Urothelium cell line (cell line): ENCODE measurements at regions not wholly inside any gene's neighbourhood (a gene's known extent, or its start where the extent isn't known, plus 50 kb on each side); places are given as distances from the start of the nearest gene placed in this dataset.

ENCODE experiments used
- DNase-seq: peaks from one replicate; pipeline ENCODE4 v3.0.0; 2011; ENCODE audit warnings: low spot score, mixed read lengths
- FAIRE-seq: peaks from 2 replicates; lab custom pipeline; 2011; peaks lifted over from hg19 to GRCh38; lab: Jason Lieb, UNC

DNA sequence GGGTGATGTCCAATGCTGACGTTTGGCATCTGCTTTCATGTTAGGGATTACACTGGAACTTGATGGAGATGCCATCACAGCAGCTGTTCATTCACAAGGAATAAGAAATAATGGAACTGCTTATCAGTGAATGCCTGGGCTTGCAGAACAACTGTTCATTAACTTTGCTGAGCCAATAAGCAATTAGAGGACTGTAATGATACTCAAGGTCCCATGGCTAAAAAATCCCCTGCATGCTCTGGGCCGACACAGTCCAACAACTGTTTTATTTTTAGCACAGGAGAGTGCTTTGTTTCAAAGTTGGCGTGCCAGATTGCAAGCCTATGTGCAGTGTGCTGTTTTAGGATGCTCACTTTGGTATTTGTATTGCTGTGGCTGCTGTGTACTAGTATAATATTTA, 408.0 kb upstream of the RGPD4 start:
- FAIRE-seq, result no peak
- no peak for DNase-seq

DNA sequence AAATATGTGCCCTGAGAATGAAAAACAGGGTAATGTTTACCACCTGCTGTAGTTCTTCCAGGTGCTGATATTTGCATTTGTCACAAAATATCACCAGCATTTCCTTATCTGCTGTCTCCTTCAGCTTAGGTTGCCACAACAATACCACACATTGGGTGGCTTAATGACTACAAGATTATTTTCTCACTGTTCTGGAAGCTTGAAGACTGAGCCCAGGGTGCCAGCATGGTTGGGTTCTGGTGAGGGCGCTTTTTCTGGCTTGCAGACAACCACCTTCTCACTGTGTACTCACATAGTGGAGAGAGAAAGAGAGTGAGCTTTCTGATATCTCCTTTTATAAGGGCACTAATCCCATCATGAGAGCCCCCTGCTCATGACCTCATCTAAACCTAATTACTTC, 407.5 kb upstream of the RGPD4 start:
- DNase-seq (no peak), FAIRE-seq (no peak)

DNA sequence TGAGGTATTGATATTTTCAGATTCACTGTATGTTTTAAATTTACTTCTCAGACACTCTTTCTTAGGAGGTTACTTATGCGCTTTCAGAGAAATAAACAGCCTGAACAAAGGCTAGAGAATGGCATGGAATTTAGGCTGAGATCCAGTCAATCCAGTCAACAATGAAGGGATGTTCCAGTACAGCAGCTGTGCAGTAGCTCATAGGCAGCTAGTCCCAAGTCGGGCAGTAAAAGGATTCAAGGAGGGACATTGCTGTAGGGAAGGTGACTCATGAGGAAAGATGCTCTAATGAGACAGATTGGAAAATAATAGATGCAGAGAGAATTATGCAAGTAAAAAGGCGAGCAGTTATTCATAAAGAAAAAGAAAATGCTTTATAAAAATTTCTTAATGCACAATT, 397.9 kb upstream of the RGPD4 start:
- DNase-seq, result no peak
- FAIRE-seq, result no peak

DNA sequence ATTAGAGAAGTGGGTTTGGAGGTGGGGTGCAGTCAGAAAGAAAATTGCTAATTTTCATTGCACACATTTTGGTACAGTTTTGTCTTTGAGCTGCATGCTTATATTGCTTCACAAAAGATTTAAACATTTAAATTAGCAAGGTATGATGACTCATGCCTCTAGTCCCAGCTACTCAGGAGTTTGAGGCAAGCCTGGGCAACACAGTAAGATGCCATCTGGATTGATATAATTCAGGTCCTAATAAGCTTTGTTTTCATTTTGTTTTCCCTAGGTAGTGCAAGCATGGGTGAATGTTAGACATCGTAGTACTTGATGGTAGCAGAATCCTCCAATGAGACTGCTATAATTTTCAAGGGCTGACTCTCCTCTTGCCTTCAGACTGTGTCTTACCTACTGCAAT, 396.7 kb upstream of the RGPD4 start:
- no peak for DNase-seq
- FAIRE-seq, result no peak

DNA sequence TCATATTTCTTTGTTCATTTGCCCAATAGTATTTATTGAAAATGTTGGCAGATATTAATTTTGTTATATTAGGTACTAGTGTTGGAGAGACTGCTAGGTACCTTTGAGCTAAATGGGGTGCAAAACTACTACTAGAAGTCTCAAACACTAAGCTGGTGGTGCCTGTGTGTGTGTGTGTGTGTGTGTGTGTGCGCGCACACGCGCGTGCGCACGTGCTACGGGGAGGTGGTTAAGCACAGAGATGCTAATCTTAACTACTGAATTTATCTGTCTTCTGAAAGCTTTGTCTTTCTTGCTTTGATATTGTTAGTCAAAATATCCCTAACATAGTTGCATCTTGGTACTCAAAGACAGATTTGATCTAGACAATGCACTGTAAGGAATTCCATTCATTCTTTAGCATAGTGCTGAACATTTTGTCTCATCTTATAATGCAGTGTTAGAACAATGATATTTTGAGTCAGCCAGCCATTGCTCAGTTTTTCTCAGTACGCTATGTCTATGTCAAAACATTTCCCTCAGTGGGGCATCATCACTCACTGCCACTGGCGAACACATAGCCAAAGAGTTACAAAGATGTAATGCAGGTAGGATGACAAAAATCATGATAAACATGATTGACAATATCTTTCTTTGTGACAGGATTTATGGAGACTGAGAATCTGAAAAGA, 396.0 kb upstream of the RGPD4 start:
- peak; percentile 40 for FAIRE-seq
- DNase-seq, result no peak

DNA sequence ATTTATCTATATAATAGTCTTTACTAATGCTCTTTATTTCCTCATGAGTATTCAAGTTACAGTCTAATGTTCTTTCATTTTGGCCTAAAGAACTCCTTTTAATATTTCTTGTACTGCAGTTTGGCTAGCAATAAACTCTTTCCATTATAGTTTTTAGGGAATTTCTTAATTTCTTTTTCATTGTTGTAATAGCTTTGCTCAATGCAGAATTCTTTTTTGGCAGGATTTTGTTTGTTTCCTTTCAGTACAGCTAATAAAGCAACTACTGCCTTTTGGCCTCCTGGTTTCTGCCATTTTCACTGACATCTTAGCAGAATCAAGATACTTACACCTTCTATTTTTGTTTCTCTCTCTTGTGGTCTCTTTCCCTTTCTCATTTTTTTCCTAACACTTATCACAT, 390.4 kb upstream of the RGPD4 start:
- no peak for DNase-seq
- FAIRE-seq, result no peak

DNA sequence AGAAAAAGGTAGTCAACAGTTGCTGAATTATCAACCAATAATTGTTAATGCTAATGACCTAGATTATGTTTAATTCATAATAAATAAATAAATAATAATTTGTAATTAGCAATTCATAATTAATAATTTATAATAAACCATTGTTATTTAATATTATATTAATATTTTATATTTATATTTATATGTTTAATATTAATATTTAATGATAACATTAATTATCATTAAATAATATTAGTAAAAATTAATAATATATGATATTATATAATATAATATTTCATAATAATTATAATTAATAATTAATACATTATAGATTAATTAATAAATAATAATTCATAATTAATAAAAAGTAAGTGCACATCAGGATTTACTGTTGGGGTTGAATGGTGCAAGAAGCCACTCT, 389.4 kb upstream of the RGPD4 start:
- no peak for FAIRE-seq
- DNase-seq, result no peak

DNA sequence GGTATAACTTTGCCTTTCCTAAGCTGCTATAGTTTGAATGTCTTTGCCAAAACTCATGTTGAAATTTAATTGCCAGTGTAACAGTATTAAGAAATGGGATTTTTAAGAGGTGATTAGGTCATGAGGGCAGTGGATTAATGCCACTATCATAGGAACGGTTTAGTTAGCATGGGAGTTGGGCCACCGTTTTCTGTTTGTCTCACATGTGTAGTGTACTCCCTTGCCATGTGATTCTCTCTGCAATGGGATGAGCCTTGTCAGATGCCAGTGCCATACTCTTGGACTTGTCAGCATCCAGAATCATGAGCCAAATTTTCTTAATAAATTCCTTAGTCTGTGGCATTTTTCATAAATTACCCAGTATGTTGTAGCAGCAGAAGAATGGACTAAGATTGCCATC, 388.9 kb upstream of the RGPD4 start:
- no peak for FAIRE-seq
- DNase-seq, result no peak

DNA sequence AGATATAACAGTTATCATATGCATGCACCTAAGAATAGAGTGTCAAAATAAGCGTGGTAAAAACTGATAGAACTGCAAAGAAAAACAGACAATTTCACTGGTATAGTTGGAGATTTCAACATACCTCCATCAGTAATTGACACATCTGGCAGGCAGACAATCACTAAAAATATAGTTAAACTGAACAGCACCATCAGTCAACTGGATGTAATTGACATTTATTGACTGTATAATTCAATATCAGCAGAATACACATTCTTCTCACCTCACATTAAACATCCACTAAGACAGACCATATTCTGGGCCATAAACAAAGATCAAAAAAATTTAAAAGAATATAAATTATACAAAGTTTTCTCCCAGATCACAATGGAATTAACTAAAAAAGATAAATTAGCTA, 378.5 kb upstream of the RGPD4 start:
- no peak for FAIRE-seq
- DNase-seq, result no peak

DNA sequence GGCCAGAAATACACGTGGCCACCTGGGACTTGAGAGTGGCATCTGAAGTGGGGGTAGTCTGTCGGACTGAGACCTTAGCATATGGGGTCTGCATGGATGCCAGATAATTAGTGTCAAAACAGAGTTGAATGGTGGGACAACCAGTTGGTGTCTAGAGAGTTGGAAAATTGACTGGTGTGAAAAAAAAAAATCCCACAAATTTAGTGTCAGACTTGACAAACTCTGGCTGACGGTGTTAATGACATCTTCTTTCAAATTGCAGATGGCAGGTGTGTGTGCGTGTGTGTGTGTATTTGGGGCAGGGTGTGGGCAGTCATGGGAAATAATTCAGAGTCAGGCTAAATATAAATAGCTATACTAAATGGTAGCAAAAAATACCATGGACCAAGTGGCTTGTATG, 365.4 kb upstream of the RGPD4 start:
- FAIRE-seq, result no peak

DNA sequence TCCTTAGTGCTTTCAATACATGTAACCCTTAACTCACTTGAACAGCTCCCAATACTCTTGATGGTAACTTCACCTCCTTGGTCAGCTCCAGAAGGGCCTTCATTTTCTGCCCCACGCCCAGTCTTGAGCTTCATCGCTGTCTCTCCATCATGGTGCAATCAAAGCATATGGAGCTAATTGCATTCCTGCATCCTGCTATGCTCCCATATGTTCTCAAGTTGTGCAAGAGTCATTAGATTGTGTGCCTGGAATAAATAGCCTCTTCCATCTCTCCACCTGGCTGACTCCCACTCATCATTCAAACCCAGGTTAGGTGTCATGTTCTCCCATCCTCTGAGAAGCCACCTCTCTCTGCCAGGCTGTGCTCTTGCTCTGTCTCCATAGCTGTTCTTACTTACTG, 364.5 kb upstream of the RGPD4 start:
- FAIRE-seq (no peak), DNase-seq (no peak)

More for the DNA sequence above, 365.4 kb upstream of the RGPD4 start:
- no peak for DNase-seq

DNA sequence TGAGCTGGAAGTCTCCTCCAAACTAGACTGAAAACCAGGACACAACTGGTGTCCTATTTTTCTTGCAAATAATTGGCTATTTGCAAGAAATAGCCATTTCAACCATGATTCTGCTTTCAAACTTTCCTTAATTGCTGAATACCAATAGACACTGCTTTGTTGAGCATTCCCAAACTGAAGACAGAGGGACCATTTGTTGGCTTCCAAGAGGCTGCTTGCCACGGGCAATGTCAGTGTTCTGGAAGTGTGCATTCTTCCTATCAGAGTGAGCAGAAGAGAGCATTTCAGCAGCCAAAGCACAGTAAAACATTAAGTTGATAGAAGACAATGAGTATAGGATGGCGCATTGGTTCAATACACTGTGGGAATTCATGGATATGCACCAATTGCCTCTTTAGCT, 360.5 kb upstream of the RGPD4 start:
- DNase-seq (no peak), FAIRE-seq (no peak)

DNA sequence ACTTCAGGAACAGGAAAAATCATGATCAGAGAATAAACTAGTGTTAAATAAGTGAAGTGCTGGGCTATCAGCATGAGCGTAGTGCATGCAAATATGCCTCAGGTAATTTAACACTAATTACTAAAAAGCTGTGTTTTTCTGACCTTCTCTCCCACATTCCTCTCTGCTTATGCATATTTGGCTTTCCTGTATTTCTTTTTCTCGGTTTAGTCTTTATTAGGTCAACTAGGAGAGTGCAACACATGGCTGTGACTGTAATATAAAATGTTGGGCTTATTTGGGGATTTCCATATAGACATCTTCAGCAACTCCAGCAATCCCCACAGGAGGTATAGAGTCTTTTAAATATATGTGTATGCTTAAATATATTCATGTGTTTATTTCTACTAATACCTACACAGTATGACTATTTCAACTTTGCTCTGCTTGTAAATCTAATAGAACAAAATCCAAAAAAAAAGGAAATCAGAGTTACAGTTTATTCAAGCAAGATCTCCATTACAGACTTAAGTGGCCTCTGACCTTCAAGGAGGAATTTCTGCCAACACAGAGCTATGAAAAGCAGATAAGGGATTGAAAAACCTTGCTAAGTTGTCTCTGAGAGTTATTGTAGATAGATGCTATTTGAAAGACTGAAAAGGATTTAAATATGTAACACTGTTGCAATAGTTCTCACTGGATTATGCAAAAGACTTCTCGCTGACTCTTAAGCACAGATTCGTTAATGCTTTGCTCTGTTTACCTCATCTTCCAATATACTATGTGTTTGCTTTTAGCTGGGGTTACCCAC, 359.5 kb upstream of the RGPD4 start:
- DNase-seq (no peak), FAIRE-seq (no peak)

DNA sequence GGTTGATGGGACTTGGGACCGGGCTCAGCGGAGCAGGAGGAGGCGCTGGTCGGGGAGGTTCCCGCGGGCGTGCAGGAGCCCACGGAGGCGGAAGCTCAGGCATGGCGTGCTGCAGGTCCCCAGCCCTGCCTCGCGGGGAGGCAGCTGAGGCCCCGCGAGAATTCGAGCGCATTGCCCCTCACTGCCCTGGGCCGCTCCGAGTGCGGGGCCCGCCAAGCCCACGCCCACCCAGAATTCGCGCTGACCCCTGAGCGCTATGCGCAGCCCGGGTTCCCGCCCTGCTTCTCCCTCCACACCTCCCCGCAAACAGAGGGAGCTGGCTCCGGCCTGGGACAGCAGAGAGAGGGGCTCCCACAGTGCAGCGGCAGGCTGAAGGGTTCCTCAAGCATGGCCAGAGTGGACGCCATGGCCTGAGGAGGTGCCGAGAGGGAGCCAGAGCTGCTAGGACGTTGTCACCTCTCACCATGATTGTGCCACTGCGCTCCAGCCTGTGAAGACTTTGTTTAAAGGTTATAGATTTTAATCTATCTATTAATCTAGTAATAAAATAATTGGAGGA, 357.2 kb upstream of the RGPD4 start:
- FAIRE-seq, result no peak

DNA sequence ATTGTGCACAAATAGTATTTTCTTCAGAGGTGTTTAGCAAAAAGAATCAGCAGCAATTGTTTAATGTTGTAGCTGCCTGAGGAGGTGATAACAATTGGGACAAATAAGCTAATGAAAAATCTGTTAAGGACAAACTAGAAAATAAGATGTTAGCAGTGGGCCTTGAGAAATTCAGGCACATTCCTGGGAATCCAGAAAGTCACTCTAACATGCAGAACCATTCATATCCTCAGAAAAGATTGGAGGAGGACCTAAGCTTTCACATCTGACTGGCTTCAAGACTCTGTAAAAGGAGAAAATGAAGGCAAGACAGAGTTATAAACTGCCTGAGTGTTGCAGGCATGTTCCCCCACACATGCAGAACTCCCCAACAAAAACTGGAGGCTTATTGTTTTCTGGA, 353.5 kb upstream of the RGPD4 start:
- FAIRE-seq, result no peak

More for the DNA sequence above, 357.2 kb upstream of the RGPD4 start:
- no peak for DNase-seq

DNA sequence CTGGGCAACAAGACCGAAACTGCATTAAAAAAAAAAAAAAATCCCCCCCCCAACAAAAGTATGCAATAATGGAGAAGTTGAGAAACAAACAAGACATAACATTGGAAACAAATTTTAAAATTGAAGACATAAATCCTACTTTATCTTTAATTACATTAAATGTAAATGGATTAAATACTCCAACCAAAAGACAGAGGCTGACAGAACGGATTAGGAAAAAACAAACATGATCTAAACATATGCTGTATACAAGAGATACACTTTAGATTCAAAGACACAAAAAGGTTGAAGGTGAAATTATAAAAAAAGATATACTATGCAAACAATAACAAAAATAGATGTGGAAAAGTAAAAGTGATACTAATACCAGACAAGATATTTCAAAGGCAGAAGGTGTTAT, 350.8 kb upstream of the RGPD4 start:
- no peak for DNase-seq
- FAIRE-seq, result no peak

More for the DNA sequence above, 353.5 kb upstream of the RGPD4 start:
- DNase-seq, result no peak

DNA sequence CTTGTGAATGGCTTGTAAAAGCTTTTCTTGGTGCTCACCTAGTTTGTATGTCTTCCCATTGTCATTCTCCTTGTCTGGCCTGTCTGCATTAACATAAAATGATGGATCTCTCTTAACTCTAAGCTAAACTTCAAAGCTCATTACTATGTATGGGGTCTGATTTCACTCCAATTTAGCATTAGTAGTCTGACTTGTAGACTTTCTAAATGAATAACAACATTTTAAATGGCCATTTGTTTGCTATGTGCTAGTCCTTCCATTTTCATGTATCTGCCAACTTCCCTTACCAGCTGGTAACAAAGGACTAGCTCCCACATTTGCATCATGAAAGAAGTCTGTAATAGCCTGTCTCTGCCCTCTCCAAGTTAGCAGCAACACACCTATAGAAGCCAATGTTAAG, 324.2 kb upstream of the RGPD4 start:
- DNase-seq (no peak), FAIRE-seq (no peak)

DNA sequence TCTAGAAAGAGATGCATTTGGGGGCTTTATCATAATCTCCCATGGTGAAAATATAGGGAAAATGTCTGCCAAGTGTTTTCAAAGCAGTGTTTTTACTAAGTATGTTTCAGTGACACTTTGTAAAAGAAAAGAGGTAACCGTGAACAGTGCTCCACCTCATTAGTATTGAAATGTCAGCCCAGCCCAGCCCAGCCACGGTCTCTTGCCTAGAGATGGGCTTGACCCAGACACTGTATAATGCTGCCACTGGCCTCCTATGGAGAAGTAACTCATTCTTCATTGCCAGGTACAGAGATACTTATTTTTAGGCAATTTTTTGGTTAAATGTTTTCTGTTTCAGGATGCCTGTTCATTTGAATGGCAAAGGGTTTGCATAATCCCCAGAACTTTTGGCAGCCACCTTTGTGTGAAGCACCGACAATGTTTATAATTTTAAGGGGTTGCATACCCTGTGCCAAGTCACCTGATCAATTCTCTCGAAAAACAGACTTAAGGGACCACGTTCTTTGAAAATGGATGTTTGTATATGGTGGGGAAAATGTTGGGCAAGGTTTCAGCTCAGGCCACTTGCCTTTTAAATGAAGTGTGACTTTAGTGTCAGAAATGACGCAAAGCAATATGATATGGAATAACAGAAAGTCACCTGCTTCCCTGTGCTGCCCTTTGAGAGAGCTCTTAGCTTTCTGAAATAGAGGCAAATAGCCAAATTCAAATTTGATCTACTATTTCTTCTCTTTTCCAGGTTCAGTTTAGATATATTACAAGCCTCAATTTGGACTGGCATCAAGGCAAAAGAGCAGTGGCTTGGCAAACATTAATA, 314.5 kb upstream of the RGPD4 start:
- DNase-seq (no peak), FAIRE-seq (no peak)

DNA sequence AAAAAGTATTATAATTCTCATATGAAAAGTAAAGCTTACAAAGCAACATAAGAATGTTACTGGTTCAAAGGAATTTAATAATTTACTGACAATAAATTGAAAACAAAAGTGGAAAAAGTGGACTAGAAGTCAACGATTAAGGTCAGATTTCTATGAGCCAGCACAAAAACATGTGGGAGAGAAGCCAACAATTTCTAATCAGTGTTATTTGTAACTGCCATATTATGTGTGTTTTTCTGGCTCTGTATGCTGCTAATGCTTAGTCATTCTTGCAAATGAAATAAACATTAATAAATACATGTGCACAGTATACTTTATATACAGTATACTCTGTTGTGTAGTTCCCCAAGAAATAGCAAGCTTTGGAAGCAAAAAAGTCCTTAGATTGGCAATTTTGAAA, 301.3 kb upstream of the RGPD4 start:
- no peak for DNase-seq

DNA sequence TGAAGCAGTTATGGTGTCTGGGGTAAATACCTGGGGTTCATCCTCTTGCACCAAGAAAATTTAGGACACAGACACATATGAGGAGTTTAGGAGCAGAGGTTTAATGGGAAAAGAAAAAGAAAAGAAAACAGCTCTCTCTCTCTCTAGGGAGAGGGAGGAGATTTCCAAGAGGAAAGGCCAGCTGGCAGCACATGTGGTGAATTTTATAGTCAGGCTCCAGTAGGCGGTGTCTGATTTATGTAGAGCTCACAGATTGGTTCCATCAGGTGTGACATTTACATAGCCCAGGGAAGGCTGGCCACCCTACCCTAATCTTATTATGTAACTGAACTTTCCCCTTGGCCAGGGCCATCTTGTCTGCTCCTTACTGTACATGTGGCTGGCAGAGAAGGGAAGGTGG, 297.5 kb upstream of the RGPD4 start:
- FAIRE-seq (no peak), DNase-seq (no peak)

More for the DNA sequence above, 301.3 kb upstream of the RGPD4 start:
- FAIRE-seq, result no peak

DNA sequence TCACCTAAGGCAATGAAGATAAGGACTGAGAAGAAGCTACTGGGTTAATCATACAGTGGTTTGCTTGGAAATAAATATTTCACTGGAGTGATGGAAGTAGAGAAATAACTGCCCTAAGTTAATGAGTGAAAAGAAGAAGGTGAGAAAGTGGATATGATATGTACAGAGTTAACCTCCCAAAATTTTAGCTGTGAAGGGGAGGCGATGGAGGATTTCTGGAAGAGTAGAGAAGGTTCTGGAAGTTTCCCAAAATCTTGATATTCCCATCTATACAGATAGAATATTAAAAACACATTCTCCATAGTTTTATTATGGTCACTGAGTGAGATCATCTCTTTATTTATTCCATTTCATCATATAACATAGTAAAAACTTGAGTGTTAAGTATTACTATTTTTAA, 296.6 kb upstream of the RGPD4 start:
- DNase-seq, result no peak
- FAIRE-seq, result no peak
